Neural cell (in vitro differentiated cells): ENCODE measurements at regions not wholly inside any gene's neighbourhood (a gene's known extent, or its start where the extent isn't known, plus 50 kb on each side); places are given as distances from the start of the nearest gene placed in this dataset.

Experiments used
- H2AFZ ChIP-seq: fragments of 200-600, 300-800 bp; sonication (generic), shearing (Covaris generic); 2 replicates; pipeline ENCODE4 v1.6.0; 2014; ENCODE audit warnings: low read depth, mild to moderate bottlenecking, antibody characterized with exemption, low read length, moderate library complexity
- H3F3A ChIP-seq: fragments of 200-600 bp; shearing (Covaris generic); 2 replicates; pipeline ENCODE4 v1.6.1; 2016; ENCODE audit warnings: mild to moderate bottlenecking, moderate library complexity, mixed read lengths, antibody characterized with exemption, low read length; ENCODE audit not compliant: insufficient read depth, poor library complexity, severe bottlenecking
- H3K27ac ChIP-seq: fragments of 200-600, 300-800 bp; sonication (generic), shearing (Covaris generic); 2 replicates; pipeline ENCODE4 v1.5.1; 2014; ENCODE audit warnings: mild to moderate bottlenecking, low read length, moderate library complexity
- H3K27me3 ChIP-seq: fragments of 300-800, 200-600 bp; sonication (generic), shearing (Covaris generic); 2 replicates; pipeline ENCODE4 v1.6.0; 2014; ENCODE audit warnings: mild to moderate bottlenecking, low read depth, low read length, moderate library complexity; ENCODE audit not compliant: insufficient read depth
- H3K36me3 ChIP-seq: fragments of 300-800, 200-600 bp; sonication (generic), shearing (Covaris generic); 2 replicates; pipeline ENCODE4 v1.5.1; 2014; ENCODE audit warnings: mild to moderate bottlenecking, antibody characterized with exemption, low read length, moderate library complexity; ENCODE audit not compliant: insufficient read depth
- H3K4me2 ChIP-seq: fragments of 300-800, 200-600 bp; sonication (generic), shearing (Covaris generic); 2 replicates; pipeline ENCODE4 v1.6.0; 2014; ENCODE audit warnings: mild to moderate bottlenecking, low read length
- H3K4me3 ChIP-seq: fragments of 300-800, 200-600 bp; sonication (generic), shearing (Covaris generic); 2 replicates; pipeline ENCODE4 v1.5.1; 2014; ENCODE audit warnings: mild to moderate bottlenecking, low read length, moderate library complexity
- H3K79me2 ChIP-seq: fragments of 200-600 bp; shearing (Covaris generic); replicated peaks from 2 replicates; pipeline ENCODE4 v1.6.0; 2014; ENCODE audit warnings: mild to moderate bottlenecking, low read length, moderate library complexity; ENCODE audit not compliant: insufficient read depth
- H3K9ac ChIP-seq: fragments of 300-800, 200-600 bp; sonication (generic), shearing (Covaris generic); 2 replicates; pipeline ENCODE4 v1.6.1; 2016; ENCODE audit warnings: mild to moderate bottlenecking, low read length, mixed read lengths
- H3K9me2 ChIP-seq: fragments of 200-600 bp; shearing (Covaris generic); 2 replicates; pipeline ENCODE4 v1.6.1; 2016; ENCODE audit warnings: mild to moderate bottlenecking, low read length, mixed read lengths; ENCODE audit not compliant: insufficient read depth
- H3K9me3 ChIP-seq: fragments of 200-600, 300-800 bp; sonication (generic), shearing (Covaris generic); 2 replicates; pipeline ENCODE4 v1.6.1; 2016; ENCODE audit warnings: mild to moderate bottlenecking, mixed run types, low read length, moderate library complexity, mixed read lengths
- H4K20me1 ChIP-seq: fragments of 200-600 bp; shearing (Covaris generic); 2 replicates; pipeline ENCODE4 v1.6.1; 2016; ENCODE audit warnings: mild to moderate bottlenecking, mixed run types; ENCODE audit not compliant: insufficient read depth
- CTCF ChIP-seq: fragments of 450-650 bp; IDR thresholded peaks from 2 replicates; pipeline ENCODE4 v1.5.1; 2014; ENCODE audit warnings: antibody characterized with exemption, mild to moderate bottlenecking, moderate library complexity; ENCODE audit not compliant: poor library complexity, severe bottlenecking
- EP300 ChIP-seq: fragments of 450-650 bp; conservative IDR thresholded peaks from 2 replicates; pipeline ENCODE4 v1.6.1; 2014; ENCODE audit warnings: antibody characterized with exemption, mild to moderate bottlenecking, moderate library complexity; ENCODE audit not compliant: poor library complexity, severe bottlenecking
- EZH2 ChIP-seq: fragments of 200-600, 300-800 bp; shearing (Covaris generic), sonication (generic); IDR thresholded peaks from 2 replicates; pipeline ENCODE4 v1.6.1; 2014; ENCODE audit warnings: antibody characterized with exemption, low read length, borderline replicate concordance, mild to moderate bottlenecking; ENCODE audit not compliant: insufficient read depth, poor library complexity, severe bottlenecking
- MXI1 ChIP-seq: fragments of 450-650 bp; conservative IDR thresholded peaks from 2 replicates; pipeline ENCODE4 v1.6.1; 2014; ENCODE audit warnings: antibody characterized with exemption, mild to moderate bottlenecking; ENCODE audit not compliant: poor library complexity, severe bottlenecking
- POLR2AphosphoS5 ChIP-seq: IDR thresholded peaks from 2 replicates; pipeline ENCODE4 v1.6.1; 2012
- RAD21 ChIP-seq: fragments of 450-650 bp; conservative IDR thresholded peaks from 2 replicates; pipeline ENCODE4 v1.6.1; 2014; ENCODE audit warnings: antibody characterized with exemption, mild to moderate bottlenecking, moderate library complexity
- SMC3 ChIP-seq: fragments of 450-650 bp; conservative IDR thresholded peaks from 2 replicates; pipeline ENCODE4 v1.6.1; 2014; ENCODE audit warnings: antibody characterized with exemption, mild to moderate bottlenecking, moderate library complexity; ENCODE audit not compliant: poor library complexity
- TAF1 ChIP-seq: IDR thresholded peaks from 2 replicates; pipeline ENCODE4 v1.6.1; 2012; ENCODE audit warnings: low read depth
- TF ChIP-seq, protein P1 (sequence below): IDR thresholded peaks from 2 replicates; pipeline ENCODE4 v1.6.1; 2012; ENCODE audit warnings: borderline replicate concordance

- Histone ChIP-seq H4K20me1 (no peaks in the 10 kb centered on the region), H3K27me3 (no peaks in the 10 kb centered on the region), H3K79me2 (no peaks in the 10 kb centered on the region), H3K9me2 (no peaks in the 10 kb centered on the region), H3K9me3 (no peaks in the 10 kb centered on the region), H3K4me3 (no peak overlapping the region), H3F3A (no peaks in the 10 kb centered on the region), H3K36me3 (no peaks in the 10 kb centered on the region), H3K9ac (no peak overlapping the region), H3K27ac (no peak overlapping the region), H2AFZ (no peak overlapping the region), H3K4me2 (no peak overlapping the region)
- TF ChIP-seq MXI1 (no peak), SMC3 (no peak), CTCF (no peak), EZH2 (no peak), EP300 (no peak), POLR2AphosphoS5 (no peak), RAD21 (no peak), TAF1 (no peak)
- TF ChIP-seq, protein P1, sequence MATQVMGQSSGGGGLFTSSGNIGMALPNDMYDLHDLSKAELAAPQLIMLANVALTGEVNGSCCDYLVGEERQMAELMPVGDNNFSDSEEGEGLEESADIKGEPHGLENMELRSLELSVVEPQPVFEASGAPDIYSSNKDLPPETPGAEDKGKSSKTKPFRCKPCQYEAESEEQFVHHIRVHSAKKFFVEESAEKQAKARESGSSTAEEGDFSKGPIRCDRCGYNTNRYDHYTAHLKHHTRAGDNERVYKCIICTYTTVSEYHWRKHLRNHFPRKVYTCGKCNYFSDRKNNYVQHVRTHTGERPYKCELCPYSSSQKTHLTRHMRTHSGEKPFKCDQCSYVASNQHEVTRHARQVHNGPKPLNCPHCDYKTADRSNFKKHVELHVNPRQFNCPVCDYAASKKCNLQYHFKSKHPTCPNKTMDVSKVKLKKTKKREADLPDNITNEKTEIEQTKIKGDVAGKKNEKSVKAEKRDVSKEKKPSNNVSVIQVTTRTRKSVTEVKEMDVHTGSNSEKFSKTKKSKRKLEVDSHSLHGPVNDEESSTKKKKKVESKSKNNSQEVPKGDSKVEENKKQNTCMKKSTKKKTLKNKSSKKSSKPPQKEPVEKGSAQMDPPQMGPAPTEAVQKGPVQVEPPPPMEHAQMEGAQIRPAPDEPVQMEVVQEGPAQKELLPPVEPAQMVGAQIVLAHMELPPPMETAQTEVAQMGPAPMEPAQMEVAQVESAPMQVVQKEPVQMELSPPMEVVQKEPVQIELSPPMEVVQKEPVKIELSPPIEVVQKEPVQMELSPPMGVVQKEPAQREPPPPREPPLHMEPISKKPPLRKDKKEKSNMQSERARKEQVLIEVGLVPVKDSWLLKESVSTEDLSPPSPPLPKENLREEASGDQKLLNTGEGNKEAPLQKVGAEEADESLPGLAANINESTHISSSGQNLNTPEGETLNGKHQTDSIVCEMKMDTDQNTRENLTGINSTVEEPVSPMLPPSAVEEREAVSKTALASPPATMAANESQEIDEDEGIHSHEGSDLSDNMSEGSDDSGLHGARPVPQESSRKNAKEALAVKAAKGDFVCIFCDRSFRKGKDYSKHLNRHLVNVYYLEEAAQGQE, result no peak
These were observed 58.9 kb downstream of the CCDC71L start for GRCh38 chr7:106602062-106602461.

DNA sequence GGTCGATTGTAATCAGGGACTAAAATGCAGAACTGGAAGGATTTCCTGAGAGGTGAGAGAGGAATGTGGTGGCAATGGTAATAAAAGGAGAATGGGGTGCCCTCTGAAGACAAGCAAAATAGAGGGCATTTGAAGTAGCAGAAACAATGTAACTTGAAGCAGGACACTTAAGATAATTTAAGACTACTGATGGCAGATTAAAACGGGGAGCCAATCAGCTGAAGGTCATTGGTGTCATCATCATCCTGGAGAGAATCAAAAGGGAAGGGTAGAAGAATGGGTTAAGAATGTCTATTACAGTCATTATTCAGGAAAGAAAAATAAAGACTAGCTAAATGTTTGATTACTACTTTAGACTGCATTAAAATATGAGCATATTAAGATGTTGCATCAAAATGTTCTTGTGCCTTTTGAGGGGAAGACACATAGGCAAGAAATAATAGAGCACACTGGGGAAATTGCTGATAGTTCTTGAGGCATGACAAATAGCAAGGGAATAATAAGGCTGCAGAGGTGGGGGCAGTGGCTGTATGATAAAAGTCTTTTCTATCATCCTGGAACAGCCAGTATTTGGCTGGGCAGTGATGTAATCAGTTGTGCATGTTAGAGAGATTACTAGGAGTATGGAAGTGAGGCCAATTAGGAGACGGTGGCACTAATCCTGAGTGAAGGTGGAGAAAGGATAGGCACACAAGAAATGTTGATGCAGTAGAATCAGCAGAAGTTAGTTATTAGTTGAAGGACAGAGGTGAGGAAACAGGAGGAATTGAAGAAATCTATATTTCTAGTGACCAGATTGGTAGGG lies 60.2 kb downstream of the CCDC71L start:
- H2AFZ ChIP-seq, result no peak overlapping the region
- H3K9me3 ChIP-seq, result no peaks in the 10 kb centered on the region
- no peaks in the 10 kb centered on the region for H3K79me2 ChIP-seq
- H4K20me1 ChIP-seq, result no peaks in the 10 kb centered on the region
- no peaks in the 10 kb centered on the region for H3K9me2 ChIP-seq
- no peak overlapping the region for H3K27ac ChIP-seq
- H3K9ac ChIP-seq, result no peak overlapping the region
- H3K4me2 ChIP-seq, result no peak overlapping the region
- no peak overlapping the region for H3K4me3 ChIP-seq
- H3K36me3 ChIP-seq, result no peaks in the 10 kb centered on the region
- no peaks in the 10 kb centered on the region for H3F3A ChIP-seq
- TF ChIP-seq EP300, result no peak
- TF ChIP-seq SMC3, result no peak
- TF ChIP-seq TAF1, result no peak
- TF ChIP-seq CTCF, result no peak
- TF ChIP-seq POLR2AphosphoS5, result no peak
- no peak for TF ChIP-seq RAD21
- TF ChIP-seq, protein P1, result no peak
- TF ChIP-seq EZH2, result no peak
- TF ChIP-seq MXI1, result no peak
- no peaks in the 10 kb centered on the region for H3K27me3 ChIP-seq
